HG03159 (cell line): ENCODE measurements at regions not wholly inside any gene's neighbourhood (a gene's known extent, or its start where the extent isn't known, plus 50 kb on each side); places are given as distances from the start of the nearest gene placed in this dataset.
"Not testable (repeated sequence)": the region's sequence is repeated elsewhere in the genome, so short reads cannot be mapped to it uniquely, and the experiment has no call there.

Experiments used
- ATAC-seq: cut with Tn5 transposase; IDR thresholded peaks from one replicate; pipeline ENCODE4 v1.9.1; 2021; ENCODE audit warnings: mild to moderate bottlenecking, moderate library complexity; ENCODE audit not compliant: unreplicated experiment

- ATAC-seq = not testable (repeated sequence)
Observed at GRCh38 chr12:94816746-94817145, 166.4 kb upstream of the TMCC3 start.

- no peak for ATAC-seq
Observed at GRCh38 chr12:94815958-94816357, 165.6 kb upstream of the TMCC3 start.

- no peak for ATAC-seq
Observed at GRCh38 chr12:94815450-94815849, 165.1 kb upstream of the TMCC3 start.

GRCh38 chr12:94813314-94813713 is 163.0 kb upstream of the TMCC3 start:
- ATAC-seq = no peak

DNA sequence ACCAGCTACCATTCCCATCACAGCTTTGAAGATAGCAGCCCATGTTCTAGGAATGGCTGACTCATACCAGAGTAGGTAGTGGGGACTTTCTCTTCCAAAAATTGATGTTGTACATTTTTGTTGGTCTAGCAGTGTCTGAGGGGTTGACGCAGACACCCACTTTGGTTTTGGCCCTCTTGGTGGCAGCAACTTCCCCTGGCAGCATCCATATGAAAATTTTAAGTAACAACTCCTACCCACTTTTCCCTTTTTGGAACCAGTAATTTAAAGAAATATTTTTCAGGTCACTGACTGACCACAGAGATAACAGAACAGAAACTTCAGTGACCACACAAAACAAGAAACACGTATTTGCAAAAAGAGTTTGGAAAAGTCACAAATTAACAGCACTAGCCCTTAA is 162.0 kb upstream of the TMCC3 start:
- ATAC-seq = no peak

- no peak for ATAC-seq
Observed at GRCh38 chr12:94811611-94812010, 161.3 kb upstream of the TMCC3 start.

DNA sequence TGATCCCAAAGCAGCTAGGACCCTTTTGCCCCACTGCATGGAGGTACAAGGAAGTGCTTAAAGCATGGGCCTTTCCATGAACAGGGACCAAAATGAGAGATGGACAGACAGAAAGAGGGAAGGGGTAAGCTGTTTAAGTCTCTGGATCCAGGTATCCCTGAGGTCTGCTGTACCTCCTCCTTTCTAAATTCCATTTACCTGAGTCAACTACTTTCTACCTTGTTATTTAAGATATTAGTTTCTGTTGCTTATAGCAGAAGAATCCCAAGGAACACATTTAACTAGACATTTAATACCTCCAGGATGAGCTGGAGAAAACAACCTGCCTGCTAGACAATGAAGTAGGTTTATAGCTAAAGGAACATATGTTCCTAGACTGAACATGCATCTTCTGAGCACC is 157.6 kb upstream of the TMCC3 start:
- no peak for ATAC-seq

DNA sequence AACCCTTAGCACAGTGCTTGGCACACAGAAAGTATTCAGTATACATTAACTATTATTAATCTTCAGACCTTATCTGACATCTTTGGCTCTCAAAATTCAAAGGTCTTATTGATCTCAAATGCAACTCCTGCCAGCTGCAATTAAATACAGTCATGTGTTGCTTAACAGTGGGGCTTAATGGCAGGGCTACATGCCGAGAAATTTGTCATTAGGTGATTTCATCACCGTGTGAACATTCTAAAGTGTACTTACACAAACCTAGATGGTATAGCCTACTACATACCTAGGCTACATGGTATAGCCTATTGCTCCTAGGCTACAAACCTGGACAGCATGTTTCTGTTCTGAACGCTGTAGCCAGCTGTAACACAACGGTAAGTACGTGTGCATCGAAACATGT is 156.3 kb upstream of the TMCC3 start:
- no peak for ATAC-seq

DNA sequence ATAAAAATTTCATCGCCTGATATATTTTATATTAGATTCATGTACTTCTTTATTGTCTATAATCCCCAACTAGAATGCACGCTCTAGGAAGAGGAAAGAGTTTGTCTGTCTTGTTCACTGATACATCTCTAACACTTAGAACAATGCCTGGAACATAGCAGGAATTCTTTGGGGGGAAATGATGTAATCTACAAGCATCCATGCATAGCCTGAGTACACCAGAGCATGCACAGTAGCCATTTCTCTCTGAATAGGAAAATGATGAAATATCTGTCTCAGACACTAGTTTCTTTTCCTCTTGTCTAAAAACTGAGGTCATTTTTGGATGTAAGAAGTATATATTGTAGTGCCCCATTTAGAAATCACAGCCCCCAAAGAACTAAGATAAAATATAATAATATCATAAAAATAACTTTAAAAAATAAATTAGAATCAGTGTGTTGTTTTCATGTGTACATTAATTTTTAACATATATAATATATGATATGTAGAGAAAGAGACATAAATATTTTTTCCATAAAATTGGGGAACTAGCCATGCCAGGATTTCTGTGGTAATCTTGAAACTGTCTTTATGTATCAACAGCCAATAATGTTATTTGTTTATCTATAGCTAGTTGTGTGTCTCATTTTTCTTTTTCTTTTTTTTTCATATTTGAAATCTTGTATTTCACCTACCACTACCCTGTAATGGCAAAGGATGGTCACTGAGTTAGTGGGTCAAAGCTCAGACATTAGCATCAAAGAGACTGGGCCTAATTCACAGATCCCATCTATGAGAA is 155.6 kb upstream of the TMCC3 start:
- no peak for ATAC-seq

GRCh38 chr12:94803939-94804338 is 153.6 kb upstream of the TMCC3 start:
- ATAC-seq = no peak

GRCh38 chr12:94802796-94803195 is 152.4 kb upstream of the TMCC3 start:
- no peak for ATAC-seq

- ATAC-seq = no peak
Observed at GRCh38 chr12:94801745-94802144, 151.4 kb upstream of the TMCC3 start.

DNA sequence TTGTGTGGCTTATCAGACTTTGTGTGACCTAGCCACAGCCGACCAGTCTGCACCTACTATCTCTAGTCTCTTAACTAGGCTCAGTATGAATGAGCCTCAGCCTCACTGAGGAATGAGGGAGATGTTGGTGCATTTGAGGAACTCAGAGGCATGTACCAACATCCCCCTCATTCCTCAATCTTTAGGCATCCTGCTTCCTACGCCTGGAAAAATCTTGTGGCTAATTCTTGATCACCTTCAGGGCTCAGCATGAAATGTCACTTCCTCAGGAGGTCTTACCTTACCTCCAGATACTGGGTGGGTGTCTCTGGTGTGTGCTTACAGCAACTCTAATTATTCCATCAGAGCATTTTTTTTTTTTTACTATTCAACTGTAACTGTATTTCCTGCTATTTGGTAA is 148.8 kb upstream of the TMCC3 start:
- no peak for ATAC-seq

DNA sequence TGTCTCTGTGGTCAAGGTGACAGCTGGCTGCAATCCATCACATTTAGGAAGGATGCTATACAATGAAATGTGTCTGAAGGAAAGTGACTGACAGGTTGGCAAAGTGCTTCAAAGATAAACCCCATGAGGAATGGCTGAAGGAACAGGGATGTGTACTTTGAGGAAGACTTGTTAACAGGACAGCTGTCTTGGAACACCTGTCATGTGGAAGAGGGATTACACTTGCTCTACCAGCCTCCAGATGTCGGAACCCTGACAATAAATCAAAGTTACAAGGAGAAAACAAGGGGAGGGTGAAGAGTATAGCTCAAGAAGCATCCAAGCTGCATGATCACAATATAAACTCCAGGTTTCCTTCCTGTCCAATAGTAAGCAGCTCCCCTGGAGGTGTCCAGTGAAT is 147.8 kb upstream of the TMCC3 start:
- no peak for ATAC-seq

GRCh38 chr12:94795520-94795919 is 145.2 kb upstream of the TMCC3 start:
- no peak for ATAC-seq

GRCh38 chr12:94795044-94795443 is 144.7 kb upstream of the TMCC3 start:
- ATAC-seq = no peak

DNA sequence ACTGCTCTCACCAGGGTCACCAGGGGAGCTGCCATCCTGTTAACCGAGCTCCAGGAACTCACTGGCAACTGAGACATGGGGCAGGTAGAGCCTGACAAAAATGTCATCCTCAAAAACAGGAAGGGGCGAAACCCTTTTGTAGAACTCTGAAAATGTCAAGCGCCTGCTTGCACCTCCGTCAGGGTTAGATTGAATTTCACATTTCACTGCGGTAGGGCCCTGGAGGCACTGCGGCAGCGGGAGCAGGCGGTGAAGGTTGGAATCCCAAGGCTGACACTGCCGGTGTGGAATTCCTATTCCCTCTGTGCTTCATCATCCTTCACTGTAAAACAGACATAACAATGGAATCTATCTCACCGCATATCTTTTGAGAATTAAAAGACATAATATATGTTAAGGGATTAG is 142.8 kb upstream of the TMCC3 start:
- ATAC-seq = no peak

- no peak for ATAC-seq
Observed at GRCh38 chr12:94792693-94793092, 142.3 kb upstream of the TMCC3 start.

GRCh38 chr12:94791933-94792332 is 141.6 kb upstream of the TMCC3 start:
- ATAC-seq = no peak

DNA sequence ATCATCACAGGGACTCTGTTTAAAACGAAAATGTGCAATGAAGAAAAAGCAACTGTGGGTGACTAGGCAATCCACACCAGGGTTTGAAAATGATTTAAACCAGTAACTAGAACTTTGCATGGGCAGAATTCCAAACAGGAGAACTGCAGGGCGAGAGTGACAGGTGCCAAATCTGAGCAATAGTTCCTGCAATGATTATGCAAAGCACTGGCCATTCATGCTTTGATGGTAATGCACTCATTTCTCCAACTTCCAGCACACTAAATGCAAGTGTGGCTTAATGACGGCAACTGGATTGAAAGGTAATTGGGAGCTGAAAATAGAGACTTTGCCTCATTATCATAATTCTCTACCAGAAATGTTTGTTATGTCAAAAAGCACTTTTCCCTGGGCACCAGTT is 140.5 kb upstream of the TMCC3 start:
- ATAC-seq = no peak

DNA sequence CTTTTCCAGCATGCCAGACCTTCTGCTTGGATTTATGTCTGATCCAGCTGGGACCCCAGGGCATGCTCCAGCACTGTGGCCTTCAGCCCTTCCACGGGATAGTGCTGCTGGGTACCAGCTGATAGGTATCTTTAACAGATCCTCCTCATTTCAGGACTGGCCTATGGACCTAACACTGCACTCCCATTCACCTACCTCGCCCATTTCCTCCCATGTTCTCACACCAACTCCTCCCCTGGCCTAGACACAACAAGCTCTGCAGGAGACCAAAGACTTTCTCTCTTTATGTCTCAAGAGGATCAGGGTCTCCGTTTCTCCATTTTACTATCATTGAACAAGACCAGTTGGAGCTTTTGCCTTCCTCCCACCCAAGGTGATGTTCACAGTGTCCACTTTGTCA is 140.0 kb upstream of the TMCC3 start:
- no peak for ATAC-seq

DNA sequence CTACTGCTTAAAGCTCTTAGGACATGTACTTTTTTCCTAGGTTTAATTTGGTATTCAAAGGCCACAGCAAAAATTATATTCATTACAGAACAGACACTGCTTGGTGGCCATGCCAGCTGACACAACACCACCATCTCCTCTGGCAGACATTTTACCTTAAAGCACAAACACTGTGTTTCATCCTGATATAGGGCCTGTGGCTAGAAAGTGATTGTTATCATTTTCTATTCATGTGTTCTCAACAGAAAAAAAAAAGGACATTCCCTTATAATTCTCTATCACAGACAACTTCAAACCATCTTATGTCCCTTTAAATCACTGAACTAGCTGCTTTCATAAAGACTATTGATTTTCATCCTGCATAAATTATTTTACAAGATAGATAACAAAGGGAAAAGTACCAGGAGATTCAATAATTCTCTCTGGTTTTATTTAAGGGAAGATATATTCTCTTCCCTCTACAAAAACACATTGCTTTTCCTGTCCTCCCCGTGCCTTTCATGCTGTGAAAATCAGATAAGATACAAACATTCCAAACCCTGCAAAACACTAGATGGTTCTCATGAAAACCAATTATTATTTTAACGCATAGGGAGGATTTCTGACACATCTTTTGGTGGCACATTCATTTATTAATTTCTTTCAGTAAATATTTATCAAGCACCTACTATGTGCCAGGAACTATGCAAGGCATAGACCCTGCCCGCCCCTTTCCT is 139.3 kb upstream of the TMCC3 start:
- ATAC-seq = no peak

DNA sequence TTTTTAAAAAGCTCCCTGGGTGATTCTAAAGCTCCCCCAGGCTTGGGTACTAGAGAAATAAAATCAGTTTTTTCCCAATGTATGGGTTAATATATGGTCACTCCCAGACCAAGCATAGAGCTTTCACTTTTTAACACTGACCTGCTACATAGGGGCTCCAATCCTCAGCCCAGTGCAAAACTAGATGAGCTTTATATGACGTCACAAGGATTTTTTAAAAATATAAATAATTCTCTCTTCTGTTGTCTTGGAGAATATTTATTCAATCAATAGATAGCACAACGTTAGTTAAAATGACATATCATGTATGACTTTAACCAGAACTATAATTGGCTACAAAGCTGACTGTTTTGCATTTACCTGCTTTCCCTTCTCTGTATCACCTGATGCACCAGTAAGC is 137.9 kb upstream of the TMCC3 start:
- ATAC-seq = no peak
